GM19438 (cell line): ENCODE measurements at regions not wholly inside any gene's neighbourhood (a gene's known extent, or its start where the extent isn't known, plus 50 kb on each side); places are given as distances from the start of the nearest gene placed in this dataset.

Source experiments
- ATAC-seq: cut with Tn5 transposase; IDR thresholded peaks from one replicate; pipeline ENCODE4 v1.9.1; 2021; ENCODE audit warnings: low read depth; ENCODE audit not compliant: unreplicated experiment

GRCh38 chr13:78732445-78733017 lies 73.6 kb upstream of the OBI1 start:
- no peak for ATAC-seq

GRCh38 chr13:78722700-78723099 lies 63.7 kb upstream of the OBI1 start:
- no peak for ATAC-seq

- no peak for ATAC-seq
Measured at GRCh38 chr13:78719367-78719766, 60.4 kb upstream of the OBI1 start.

GRCh38 chr13:78714717-78715116 lies 55.8 kb upstream of the OBI1 start:
- ATAC-seq: no peak

- no peak for ATAC-seq
Measured at GRCh38 chr13:78712831-78713230, 53.9 kb upstream of the OBI1 start.

GRCh38 chr13:78709028-78709427 lies 50.1 kb upstream of the OBI1 start:
- no peak for ATAC-seq
